ENCODE measurements at regions not wholly inside any gene's neighbourhood (a gene's known extent, or its start where the extent isn't known, plus 50 kb on each side); places are given as distances from the start of the nearest gene placed in this dataset.

- TF ChIP-seq, protein P1, sequence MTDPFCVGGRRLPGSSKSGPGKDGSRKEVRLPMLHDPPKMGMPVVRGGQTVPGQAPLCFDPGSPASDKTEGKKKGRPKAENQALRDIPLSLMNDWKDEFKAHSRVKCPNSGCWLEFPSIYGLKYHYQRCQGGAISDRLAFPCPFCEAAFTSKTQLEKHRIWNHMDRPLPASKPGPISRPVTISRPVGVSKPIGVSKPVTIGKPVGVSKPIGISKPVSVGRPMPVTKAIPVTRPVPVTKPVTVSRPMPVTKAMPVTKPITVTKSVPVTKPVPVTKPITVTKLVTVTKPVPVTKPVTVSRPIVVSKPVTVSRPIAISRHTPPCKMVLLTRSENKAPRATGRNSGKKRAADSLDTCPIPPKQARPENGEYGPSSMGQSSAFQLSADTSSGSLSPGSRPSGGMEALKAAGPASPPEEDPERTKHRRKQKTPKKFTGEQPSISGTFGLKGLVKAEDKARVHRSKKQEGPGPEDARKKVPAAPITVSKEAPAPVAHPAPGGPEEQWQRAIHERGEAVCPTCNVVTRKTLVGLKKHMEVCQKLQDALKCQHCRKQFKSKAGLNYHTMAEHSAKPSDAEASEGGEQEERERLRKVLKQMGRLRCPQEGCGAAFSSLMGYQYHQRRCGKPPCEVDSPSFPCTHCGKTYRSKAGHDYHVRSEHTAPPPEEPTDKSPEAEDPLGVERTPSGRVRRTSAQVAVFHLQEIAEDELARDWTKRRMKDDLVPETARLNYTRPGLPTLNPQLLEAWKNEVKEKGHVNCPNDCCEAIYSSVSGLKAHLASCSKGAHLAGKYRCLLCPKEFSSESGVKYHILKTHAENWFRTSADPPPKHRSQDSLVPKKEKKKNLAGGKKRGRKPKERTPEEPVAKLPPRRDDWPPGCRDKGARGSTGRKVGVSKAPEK (CRISPR knock-in tag; IDR thresholded peaks at IDR 0.05; ENCODE audit: borderline replicate concordance), result no peak
- no peak for TF ChIP-seq ZKSCAN8 (CRISPR knock-in tag; IDR thresholded peaks at IDR 0.05; ENCODE audit: borderline replicate concordance)
- no peak for TF ChIP-seq HES4 (CRISPR knock-in tag; IDR thresholded peaks at IDR 0.05; ENCODE audit: borderline replicate concordance)
These were observed 67.4 kb upstream of the EDNRB start (continued) for GRCh38 chr13:77985866-77986636.

DNA sequence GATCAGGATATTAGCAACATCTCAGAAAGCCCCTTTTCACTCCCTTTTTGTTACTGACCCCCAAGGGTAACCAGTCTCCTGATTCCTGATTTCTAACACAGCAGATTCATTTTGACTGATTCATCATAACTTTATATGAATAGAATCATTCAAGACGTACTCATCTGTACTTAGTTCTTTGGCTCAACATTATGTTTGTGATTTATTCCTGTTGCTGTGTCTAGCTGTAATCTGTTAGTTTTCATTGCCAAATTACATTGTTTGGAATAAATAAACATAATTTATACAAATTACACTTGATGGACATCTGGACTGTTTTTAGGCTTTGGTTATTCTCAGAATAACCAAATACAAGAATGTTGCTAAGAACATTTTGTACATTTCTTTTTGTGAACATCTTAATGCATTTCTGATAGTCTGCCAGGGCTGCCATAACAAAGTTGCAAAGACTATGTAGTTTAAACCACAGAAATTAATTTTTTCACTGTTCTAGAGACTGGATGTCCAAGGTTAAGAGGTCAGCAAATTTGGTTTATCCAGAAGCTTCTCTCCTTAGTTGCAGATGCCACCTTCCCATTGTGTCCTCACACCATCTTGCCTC, 62.8 kb upstream of the EDNRB start:
- Histone ChIP-seq H3K36me3 (replicated peaks in 1 of 2; ENCODE audit: control insufficient read depth in 1 of 2, insufficient read depth in 2 of 2, low read length in 2 of 2) (no peaks in the 10 kb centered on the region), H3K9me3 (ENCODE audit: low read length) (peaks cover 33% of the 10 kb centered on the region), H3K4me2 (ENCODE audit: low read depth, low read length) (no peak overlapping the region), H3K4me3 (replicated peaks in 1 of 3; ENCODE audit: insufficient read depth in 1 of 3, low read depth in 2 of 3, low read length in 3 of 3) (no peak overlapping the region), H3K79me2 (ENCODE audit: insufficient read depth, low read length) (no peaks in the 10 kb centered on the region), H3K27ac (ENCODE audit: extremely low read length, insufficient read depth, low read length) (no peak overlapping the region), H3K9ac (ENCODE audit: insufficient read depth, low read depth, low read length) (no peak overlapping the region), H3K4me1 (ENCODE audit: insufficient read depth, low read length) (no peaks in the 10 kb centered on the region), H2AFZ (ENCODE audit: low read length) (no peak overlapping the region), H3K27me3 (ENCODE audit: control insufficient read depth in 1 of 2, insufficient read depth in 2 of 2, low read length in 2 of 2) (no peaks in the 10 kb centered on the region), H4K20me1 (ENCODE audit: insufficient read depth, low read length) (no peaks in the 10 kb centered on the region)
- POLR2A ChIA-PET, result no interaction called here
- intact Hi-C loops (cut with micrococcal nuclease; ENCODE audit: unreplicated experiment) (no loop called here), in situ Hi-C loops (cut with HindIII; ENCODE audit: extremely low pct_ligation_motif_present, low pct_unique_long_range_greater_than_20kb) (no loop called here)
- WGBS (ENCODE audit: low lambda C conversion rate), result 0% methylated on average over 1 of the region's 1 CpG
- no TSS peak for BruUV-seq (replicated peaks)
- DNase-seq (ENCODE audit: low spot score), result no peak
- TF ChIP-seq CC2D1A (CRISPR knock-in tag; IDR thresholded peaks at IDR 0.05) (no peak), YEATS4 (CRISPR knock-in tag; IDR thresholded peaks at IDR 0.05; ENCODE audit: borderline replicate concordance) (no peak), ZFP62 (CRISPR knock-in tag; IDR thresholded peaks at IDR 0.05) (no peak), ZNF10 (CRISPR knock-in tag; IDR thresholded peaks at IDR 0.05; ENCODE audit: borderline replicate concordance, low read depth) (no peak), SNAPC2 (CRISPR knock-in tag; IDR thresholded peaks at IDR 0.05) (no peak), MTERF4 (CRISPR knock-in tag; IDR thresholded peaks at IDR 0.05) (no peak), HDAC2 (CRISPR knock-in tag; IDR thresholded peaks at IDR 0.05) (no peak), MATR3 (CRISPR knock-in tag; IDR thresholded peaks at IDR 0.05) (no peak), KAT8 (CRISPR knock-in tag; IDR thresholded peaks at IDR 0.05) (no peak), SAP130 (CRISPR knock-in tag; IDR thresholded peaks at IDR 0.05; ENCODE audit: low read depth) (no peak)
- TF ChIP-seq, protein P2, sequence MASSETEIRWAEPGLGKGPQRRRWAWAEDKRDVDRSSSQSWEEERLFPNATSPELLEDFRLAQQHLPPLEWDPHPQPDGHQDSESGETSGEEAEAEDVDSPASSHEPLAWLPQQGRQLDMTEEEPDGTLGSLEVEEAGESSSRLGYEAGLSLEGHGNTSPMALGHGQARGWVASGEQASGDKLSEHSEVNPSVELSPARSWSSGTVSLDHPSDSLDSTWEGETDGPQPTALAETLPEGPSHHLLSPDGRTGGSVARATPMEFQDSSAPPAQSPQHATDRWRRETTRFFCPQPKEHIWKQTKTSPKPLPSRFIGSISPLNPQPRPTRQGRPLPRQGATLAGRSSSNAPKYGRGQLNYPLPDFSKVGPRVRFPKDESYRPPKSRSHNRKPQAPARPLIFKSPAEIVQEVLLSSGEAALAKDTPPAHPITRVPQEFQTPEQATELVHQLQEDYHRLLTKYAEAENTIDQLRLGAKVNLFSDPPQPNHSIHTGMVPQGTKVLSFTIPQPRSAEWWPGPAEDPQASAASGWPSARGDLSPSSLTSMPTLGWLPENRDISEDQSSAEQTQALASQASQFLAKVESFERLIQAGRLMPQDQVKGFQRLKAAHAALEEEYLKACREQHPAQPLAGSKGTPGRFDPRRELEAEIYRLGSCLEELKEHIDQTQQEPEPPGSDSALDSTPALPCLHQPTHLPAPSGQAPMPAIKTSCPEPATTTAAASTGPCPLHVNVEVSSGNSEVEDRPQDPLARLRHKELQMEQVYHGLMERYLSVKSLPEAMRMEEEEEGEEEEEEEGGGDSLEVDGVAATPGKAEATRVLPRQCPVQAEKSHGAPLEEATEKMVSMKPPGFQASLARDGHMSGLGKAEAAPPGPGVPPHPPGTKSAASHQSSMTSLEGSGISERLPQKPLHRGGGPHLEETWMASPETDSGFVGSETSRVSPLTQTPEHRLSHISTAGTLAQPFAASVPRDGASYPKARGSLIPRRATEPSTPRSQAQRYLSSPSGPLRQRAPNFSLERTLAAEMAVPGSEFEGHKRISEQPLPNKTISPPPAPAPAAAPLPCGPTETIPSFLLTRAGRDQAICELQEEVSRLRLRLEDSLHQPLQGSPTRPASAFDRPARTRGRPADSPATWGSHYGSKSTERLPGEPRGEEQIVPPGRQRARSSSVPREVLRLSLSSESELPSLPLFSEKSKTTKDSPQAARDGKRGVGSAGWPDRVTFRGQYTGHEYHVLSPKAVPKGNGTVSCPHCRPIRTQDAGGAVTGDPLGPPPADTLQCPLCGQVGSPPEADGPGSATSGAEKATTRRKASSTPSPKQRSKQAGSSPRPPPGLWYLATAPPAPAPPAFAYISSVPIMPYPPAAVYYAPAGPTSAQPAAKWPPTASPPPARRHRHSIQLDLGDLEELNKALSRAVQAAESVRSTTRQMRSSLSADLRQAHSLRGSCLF (CRISPR knock-in tag; IDR thresholded peaks at IDR 0.05; ENCODE audit: borderline replicate concordance), result no peak
- no peak for FAIRE-seq
- no peak for ATAC-seq
- CTCF ChIA-PET (ENCODE audit: low intra/inter-chr PET ratio, low total read pairs), result no interaction called here

Measured in HepG2 (cell line).